NCI-H460 (cell line): ENCODE measurements at regions not wholly inside any gene's neighbourhood (a gene's known extent, or its start where the extent isn't known, plus 50 kb on each side); places are given as distances from the start of the nearest gene placed in this dataset.

Experiments
- DNase-seq: peaks from one replicate; pipeline ENCODE4 v3.0.0-alpha.2; 2016; ENCODE audit warnings: low read depth; ENCODE audit errors: extremely low read depth

GRCh38 chr4:137693641-137694040 is 161.3 kb upstream of the PCDH18 start:
- DNase-seq: no peak

DNA sequence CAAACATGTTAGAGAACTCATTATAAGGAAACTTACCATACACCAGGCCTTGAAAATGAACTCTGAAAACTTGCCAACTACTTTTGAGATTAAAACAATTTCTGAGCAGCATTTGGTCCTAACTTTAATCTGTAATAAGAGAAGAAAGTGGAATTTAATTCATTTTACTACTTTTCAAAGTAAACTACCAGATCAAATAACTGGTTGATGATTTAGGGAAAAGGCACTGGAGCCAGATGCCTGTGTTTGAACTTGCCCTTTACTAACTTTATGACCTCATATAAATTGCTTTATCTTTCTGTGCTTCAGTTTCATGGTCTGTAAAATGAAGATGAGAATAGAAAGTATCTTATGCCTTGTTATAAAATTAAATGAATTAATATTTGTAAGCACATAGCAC is 159.9 kb upstream of the PCDH18 start:
- no peak for DNase-seq

DNA sequence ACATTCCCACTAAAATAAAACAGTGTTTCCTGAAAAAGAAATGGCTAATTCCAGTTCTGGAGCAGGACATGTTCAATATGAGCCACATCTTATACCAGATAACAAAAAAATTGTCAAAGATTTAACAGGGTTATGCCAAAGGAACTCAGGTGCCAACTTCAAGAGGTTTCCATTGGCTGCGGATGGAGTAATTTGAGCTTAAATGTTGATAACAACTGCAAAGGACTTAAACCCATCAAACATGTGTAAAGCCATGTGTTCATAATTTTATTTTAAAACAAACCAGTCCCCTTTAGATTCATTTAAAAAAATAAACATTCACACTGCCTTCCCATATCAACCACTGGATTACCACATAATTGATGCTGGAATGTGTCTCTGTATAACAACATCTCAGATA is 156.4 kb upstream of the PCDH18 start:
- no peak for DNase-seq

GRCh38 chr4:137685357-137685756 is 153.1 kb upstream of the PCDH18 start:
- no peak for DNase-seq

GRCh38 chr4:137681081-137681480 is 148.8 kb upstream of the PCDH18 start:
- DNase-seq: no peak

GRCh38 chr4:137678796-137679195 is 146.5 kb upstream of the PCDH18 start:
- no peak for DNase-seq

GRCh38 chr4:137677863-137678262 is 145.6 kb upstream of the PCDH18 start:
- DNase-seq: no peak

GRCh38 chr4:137676357-137676998 is 144.2 kb upstream of the PCDH18 start:
- no peak for DNase-seq

DNA sequence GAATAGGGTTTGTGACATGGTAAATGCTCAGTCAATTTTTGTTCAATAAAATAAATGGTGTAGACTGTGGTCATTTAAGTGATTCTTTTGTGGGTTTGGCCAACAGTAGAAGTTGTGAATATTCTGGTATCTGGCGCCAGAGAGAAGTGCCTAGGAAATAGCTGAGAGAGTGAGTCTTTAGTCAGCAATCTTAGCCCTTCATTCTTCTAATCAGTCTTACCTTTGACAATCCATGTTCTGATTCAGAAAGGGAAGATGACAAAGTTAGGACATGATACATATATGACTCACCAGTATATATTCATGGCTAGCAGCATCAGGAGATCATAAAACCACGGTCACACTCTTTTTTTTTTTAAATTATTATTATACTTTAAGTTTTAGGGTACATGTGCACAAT is 141.8 kb upstream of the PCDH18 start:
- DNase-seq: no peak

- DNase-seq: no peak
Observed at GRCh38 chr4:137668885-137669545, 136.7 kb upstream of the PCDH18 start.

DNA sequence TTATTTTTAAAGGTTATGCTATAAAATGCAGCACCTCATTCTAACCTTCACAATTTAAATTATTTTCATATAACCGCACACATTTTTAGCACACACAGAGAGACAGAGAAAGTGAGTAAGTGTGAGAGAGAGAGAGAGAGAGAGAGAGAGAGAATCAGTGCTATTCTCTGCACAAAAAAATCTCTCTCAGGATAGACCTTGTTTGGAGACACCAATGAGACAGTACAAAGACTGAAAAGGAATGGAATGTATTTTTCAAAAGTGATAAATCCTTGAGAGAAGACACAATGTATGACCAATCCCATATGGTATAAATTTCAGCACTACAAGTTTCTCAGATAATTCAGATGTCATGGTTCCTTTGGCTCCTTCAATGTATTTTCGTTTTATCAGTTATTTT is 132.1 kb upstream of the PCDH18 start:
- DNase-seq: no peak

GRCh38 chr4:137664046-137664387 is 131.7 kb upstream of the PCDH18 start:
- no peak for DNase-seq

- DNase-seq: no peak
Observed at GRCh38 chr4:137663251-137664045, 131.2 kb upstream of the PCDH18 start.

DNA sequence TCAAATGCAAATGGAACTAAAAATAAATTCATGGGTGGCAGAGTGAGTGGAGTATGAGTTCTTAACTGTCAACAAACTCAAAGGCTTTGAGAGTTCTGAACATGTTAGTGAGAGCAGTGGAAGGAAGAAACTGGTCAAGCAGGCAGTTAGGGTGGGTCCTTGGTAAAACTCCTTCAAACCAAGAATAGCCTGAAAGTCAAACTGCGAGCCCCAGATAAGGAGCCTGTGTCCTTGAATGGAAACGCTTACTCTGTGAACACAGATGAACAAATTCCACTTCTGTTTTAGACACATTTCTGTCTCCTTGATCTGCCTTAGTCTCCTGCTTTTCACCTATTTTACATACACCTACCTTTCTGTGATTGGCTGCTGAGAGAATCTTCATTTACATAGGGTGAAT is 129.4 kb upstream of the PCDH18 start:
- no peak for DNase-seq

GRCh38 chr4:137660211-137660610 is 127.9 kb upstream of the PCDH18 start:
- DNase-seq: no peak

DNA sequence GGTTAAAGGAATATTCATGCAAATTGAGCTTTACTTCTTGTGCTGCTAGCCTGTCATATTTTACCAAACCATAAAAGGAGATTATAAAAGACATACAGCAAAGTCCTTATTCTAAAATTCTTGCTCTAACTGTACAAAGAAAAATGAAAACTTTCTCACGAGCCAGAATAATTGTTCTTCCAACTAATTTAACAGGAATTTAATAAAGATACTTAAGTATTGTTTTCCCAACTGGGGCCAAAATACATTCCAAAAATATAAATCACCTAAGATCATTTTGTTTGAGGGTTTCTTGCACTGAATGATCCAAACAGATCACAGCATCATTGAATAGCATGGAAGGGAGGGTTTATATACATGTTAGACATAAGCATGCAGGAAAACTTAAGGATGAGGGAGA is 127.1 kb upstream of the PCDH18 start:
- no peak for DNase-seq

- no peak for DNase-seq
Observed at GRCh38 chr4:137656661-137657060, 124.4 kb upstream of the PCDH18 start.

DNA sequence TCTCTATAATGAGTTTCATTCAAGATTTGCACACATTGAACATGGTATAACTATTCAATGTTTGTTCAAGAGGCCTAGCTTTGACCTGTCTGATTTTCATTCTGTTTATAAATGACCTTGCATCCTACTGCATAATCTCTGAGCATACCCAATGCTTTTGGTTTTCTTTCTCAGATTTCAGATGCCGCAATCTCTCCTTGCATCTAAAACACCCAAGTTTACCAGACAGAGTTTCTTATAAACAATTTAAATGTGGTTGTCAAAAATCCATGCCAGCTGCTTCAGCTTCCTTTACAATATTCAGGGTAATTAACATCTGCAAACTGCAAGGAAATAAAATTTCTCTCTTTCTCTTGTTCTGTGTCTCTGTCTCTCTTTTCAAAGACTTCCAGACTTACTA is 123.0 kb upstream of the PCDH18 start:
- no peak for DNase-seq

GRCh38 chr4:137651128-137651527 is 118.8 kb upstream of the PCDH18 start:
- DNase-seq: no peak

- DNase-seq: no peak
Observed at GRCh38 chr4:137649711-137650450, 117.6 kb upstream of the PCDH18 start.

- no peak for DNase-seq
Observed at GRCh38 chr4:137648531-137648930, 116.2 kb upstream of the PCDH18 start.
